NCI-H524 (cell line): ENCODE measurements at regions not wholly inside any gene's neighbourhood (a gene's known extent, or its start where the extent isn't known, plus 50 kb on each side); places are given as distances from the start of the nearest gene placed in this dataset.

ENCODE experiments used
- DNase-seq, 2 experiments: peaks; one replicate each; lab custom pipeline; 2025; lab: John Stamatoyannopoulos, UW

- no peak for DNase-seq
Observed at GRCh38 chr2:104635608-104636007, 218.3 kb upstream of the POU3F3 start.

DNA sequence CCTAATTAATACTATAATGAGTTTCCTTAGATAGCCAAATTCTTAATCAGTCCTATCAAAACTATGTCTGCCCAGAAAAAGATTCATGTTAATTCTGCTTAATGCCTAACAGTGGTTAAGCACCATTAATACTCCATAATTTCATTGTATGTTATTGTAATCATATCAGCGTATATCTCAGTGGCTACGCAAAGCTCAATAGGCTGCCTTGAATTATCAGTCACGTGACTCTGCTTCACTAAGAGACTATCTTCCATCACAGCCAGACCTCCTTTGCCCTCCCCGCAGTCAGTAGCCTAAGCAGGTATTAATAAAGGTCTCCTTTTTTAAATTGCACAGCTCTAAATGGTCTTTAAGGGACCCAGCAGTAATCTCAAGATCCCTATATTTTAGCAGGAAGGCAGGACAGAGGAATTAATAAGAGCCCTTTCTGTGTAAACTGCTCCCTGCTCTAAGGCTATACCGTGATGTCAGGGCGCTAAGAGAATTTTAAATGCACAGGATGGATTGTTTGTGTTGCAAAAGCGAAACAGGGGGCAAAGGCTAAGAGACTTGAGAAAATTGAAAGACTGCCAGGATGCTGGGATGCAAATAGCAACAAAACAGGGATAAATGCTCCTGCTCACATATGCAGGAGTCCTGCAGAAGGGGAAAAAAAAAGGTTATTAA is 215.6 kb upstream of the POU3F3 start:
- DNase-seq: no peak

GRCh38 chr2:104638859-104639202 is 215.1 kb upstream of the POU3F3 start:
- no peak for DNase-seq

GRCh38 chr2:104641786-104642185 is 212.1 kb upstream of the POU3F3 start:
- DNase-seq: no peak

- DNase-seq: no peak
Observed at GRCh38 chr2:104648376-104648775, 205.5 kb upstream of the POU3F3 start.

- DNase-seq: no peak
Observed at GRCh38 chr2:104649866-104650265, 204.0 kb upstream of the POU3F3 start.

- no peak for DNase-seq
Observed at GRCh38 chr2:104650405-104650996, 203.4 kb upstream of the POU3F3 start.

- DNase-seq: no peak
Observed at GRCh38 chr2:104654811-104655210, 199.1 kb upstream of the POU3F3 start.

DNA sequence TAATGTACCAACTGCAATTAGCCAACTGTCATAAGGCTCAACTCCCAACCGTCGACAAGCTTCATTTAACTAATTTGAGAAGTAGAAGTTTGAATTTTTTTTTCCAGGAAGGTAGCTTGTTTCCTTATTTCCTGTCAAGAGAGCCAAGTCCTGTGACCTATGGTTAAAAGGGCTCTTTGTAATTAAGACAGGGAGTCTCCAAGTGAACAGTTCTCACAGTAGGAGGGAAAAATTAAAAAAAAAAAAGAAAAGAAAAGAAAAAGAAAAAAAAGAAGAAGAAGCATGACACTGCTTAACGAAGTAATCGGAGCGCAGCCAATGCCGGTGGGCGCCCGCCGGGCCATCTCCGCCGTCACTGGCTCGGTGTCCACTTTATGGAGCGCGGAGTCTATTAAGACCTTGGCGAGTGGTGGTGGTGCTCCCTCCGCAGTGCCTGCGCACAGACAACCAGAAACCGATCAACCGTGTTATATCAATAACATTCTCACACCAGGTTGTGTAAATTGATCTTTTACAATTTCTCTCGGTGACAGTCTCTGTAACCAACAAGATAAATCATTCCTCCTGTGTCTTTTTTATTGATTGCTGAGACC is 197.2 kb upstream of the POU3F3 start:
- no peak for DNase-seq

- DNase-seq: no peak
Observed at GRCh38 chr2:104658144-104658835, 195.6 kb upstream of the POU3F3 start.

GRCh38 chr2:104658904-104659591 is 194.9 kb upstream of the POU3F3 start:
- peak in 1 of 2 experiments; percentile 1 for DNase-seq

GRCh38 chr2:104660991-104661390 is 192.9 kb upstream of the POU3F3 start:
- DNase-seq: no peak

- no peak for DNase-seq
Observed at GRCh38 chr2:104664672-104665071, 189.2 kb upstream of the POU3F3 start.

DNA sequence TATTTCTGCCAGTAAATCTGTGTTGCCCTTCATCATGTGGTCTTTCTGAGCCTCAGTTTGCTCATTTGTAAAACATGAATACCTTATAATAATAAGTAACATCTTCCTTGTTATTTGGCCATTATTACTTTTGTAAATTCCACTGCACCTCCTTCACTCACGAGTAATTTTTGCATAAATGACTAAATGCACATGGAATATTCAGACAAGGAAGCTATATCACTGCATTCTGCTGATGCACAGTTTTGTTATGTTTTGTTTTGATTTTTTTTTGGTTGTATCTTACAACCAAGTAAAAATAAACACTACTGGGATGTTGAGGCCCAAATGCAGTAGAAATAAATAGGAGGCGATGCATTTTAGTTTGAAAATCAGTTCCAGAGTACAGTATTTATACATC is 185.3 kb upstream of the POU3F3 start:
- no peak for DNase-seq

- DNase-seq: peak; percentile 52 to 79
Observed at GRCh38 chr2:104673225-104673624, 180.7 kb upstream of the POU3F3 start.

DNA sequence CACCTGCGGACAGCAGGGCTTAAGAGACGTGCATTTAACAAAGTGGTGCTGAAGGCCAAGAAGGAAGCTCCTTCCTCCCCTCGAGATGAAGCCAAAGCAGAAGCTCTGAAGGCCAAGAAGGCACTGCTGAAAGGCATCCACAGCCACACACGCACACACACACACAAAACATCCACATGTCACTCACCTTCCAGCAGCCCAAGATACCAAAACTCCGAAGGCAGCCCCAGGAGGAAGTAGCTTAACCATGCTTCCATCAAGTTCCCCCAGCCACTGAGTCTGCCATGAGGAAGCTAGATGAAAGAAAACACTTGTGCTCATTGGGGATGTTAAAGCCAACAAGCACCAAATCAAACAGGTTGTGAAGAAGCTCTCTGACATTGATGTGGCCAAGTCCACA is 175.7 kb upstream of the POU3F3 start:
- DNase-seq: no peak

- no peak for DNase-seq
Observed at GRCh38 chr2:104685591-104685990, 168.3 kb upstream of the POU3F3 start.

- DNase-seq: no peak
Observed at GRCh38 chr2:104687147-104687546, 166.8 kb upstream of the POU3F3 start.

GRCh38 chr2:104690255-104690984 is 163.5 kb upstream of the POU3F3 start:
- peak in 1 of 2 experiments; percentile 28 for DNase-seq

DNA sequence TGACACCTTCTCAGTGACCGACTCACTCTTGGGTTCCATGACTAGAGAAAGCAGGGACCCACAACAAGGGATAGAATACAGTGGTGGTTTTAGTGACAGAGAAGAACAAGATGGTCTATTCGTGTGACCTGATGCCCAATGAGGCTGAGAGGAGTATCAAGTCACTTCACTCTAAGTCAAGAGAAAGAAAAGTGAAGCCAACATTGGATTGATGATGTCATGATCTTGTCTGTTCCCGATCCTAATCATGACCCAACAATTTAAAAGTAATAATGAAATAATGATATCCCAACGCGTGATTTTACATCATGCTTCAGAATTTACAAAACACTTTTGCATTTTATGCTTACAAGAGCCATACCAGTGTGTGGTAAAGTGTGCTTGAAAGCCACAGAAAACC is 155.6 kb upstream of the POU3F3 start:
- no peak for DNase-seq

DNA sequence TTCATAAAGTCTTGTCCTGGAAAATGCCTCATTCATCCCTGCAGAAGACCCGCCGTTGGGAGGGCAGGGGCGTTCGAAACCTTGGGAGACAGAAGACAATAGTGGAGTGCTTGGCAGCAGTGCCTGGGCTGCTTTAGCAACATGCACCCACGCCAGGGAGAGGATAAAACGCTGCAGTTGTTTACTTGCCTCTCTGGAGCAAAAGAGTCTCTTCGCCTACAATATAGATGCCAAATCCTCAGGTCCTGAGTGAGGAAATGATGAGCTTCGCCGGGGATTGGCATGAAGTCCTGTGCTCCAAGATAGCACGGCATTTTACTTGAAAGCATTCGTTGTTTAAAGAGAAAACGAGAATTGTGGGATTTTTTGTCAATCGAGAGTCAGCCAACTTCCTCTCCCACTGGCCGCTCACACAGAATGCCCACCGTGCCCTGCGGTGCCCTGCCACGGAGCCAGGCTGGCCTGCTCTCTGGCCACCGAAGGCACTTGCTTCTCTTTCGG is 152.5 kb upstream of the POU3F3 start:
- peak in 1 of 2 experiments; percentile 8 for DNase-seq
